Left lobe of liver (tissue), 2 donors: ENCODE measurements at regions not wholly inside any gene's neighbourhood (a gene's known extent, or its start where the extent isn't known, plus 50 kb on each side); places are given as distances from the start of the nearest gene placed in this dataset.
"Not testable (repeated sequence)": the region's sequence is repeated elsewhere in the genome, so short reads cannot be mapped to it uniquely, and the experiment has no call there.

Experiments
- ATAC-seq: fragments of 200-7000 bp; cut with Tn5 transposase; one replicate; pipeline ENCODE4 v1.9.1; 2020; ENCODE audit warnings: mild to moderate bottlenecking, moderate library complexity
- DNase-seq: peaks from one replicate; pipeline ENCODE4 v3.0.0-alpha.2; 2020; ENCODE audit warnings: low spot score
- donor health status: DM: no; HTN: no; CAD: no; lungs with moderate emphysema.
- donor health status: DM: no; HTN: yes; CAD: no.

DNA sequence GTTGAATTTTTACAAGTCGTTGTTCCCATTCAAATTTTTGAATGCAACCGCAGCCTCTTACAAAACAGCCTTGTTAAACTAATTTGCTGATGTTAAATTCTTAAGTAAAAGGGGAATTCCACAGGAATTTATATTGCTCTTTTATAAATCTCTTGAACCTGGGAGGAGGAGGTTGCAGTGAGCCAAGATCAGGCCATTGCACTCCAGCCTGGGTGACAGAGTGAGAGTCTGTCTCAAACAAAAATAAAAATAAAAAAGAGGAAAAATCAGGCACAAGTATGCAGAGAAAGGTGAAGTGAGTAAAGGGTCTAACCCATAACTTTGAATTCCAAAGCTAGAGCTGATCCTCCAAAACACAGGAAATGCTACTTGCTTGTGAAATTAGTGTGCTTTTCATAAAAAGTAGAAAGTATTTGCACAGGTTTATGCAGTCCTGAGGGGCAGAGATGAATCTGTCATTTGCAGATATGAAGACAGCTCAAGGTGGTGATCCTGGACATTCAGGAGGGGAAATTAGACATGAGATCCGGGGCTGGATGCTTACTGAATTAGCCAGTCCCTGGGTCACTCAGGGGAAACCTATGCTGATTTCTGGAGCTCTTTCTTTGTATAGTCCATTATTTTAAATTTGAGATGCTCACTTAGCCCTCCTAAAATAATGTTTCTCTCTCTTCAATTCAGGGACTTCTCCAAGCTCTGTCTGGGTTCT lies 53.7 kb downstream of the OR11H2 start:
- DNase-seq, ATAC-seq: not testable (repeated sequence)

DNA sequence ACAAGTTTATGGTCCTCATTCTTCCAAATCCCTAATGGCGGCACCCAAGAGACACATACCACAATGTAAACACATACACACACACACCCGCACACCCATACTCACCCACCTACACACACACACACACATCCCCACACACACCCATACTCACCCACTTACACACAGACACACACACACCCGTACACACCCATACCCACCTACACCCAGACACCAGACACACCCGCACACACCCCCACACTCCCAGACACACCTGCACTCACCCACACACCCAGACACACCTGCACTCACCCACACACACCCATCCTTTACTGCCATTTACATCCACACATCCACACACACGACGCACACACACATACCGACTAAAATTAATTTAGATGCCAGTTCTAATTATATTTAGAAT lies 55.0 kb downstream of the OR11H2 start:
- not testable (repeated sequence) for DNase-seq, ATAC-seq

- DNase-seq, ATAC-seq: not testable (repeated sequence)
Observed at GRCh38 chr14:19638565-19638964, 75.1 kb downstream of the OR11H2 start.

- ATAC-seq, DNase-seq: not testable (repeated sequence)
Observed at GRCh38 chr14:19638042-19638322, 75.7 kb downstream of the OR11H2 start.

GRCh38 chr14:19637285-19638041 lies 76.2 kb downstream of the OR11H2 start:
- not testable (repeated sequence) for DNase-seq, ATAC-seq

- ATAC-seq = not testable (repeated sequence)
- DNase-seq = peak; percentile 23
Observed at GRCh38 chr14:19613546-19613945, 100.1 kb downstream of the OR11H2 start.
